CD14-positive monocyte (primary cell): ENCODE measurements at regions not wholly inside any gene's neighbourhood (a gene's known extent, or its start where the extent isn't known, plus 50 kb on each side); places are given as distances from the start of the nearest gene placed in this dataset.

ENCODE experiments used
- DNase-seq, 3 donors: peaks; one replicate each; pipeline ENCODE4 v3.0.0-alpha.2; 2011 to 2022
- H2AFZ ChIP-seq: 2 replicates; pipeline ENCODE4 v1.6.0; 2012; ENCODE audit warnings: mild to moderate bottlenecking, low read depth, low read length, inconsistent platforms; ENCODE audit not compliant: insufficient read depth, poor library complexity, severe bottlenecking
- H3K27ac ChIP-seq, 2 donors: 1 replicate in 1 of 2; 2 replicates in 1 of 2; pipeline ENCODE4 v1.5.1; 2012 to 2013; ENCODE audit warnings: low read length in 2 of 2, control low read depth in 1 of 2, inconsistent platforms in 1 of 2, low read depth in 1 of 2, mild to moderate bottlenecking in 1 of 2
- H3K27me3 ChIP-seq, 2 donors: one replicate each; pipeline versions ENCODE4 v1.6.0 to v1.6.1; 2011 to 2013; ENCODE audit warnings: low read length in 2 of 2; ENCODE audit not compliant: control insufficient read depth in 2 of 2, insufficient read depth in 2 of 2
- H3K36me3 ChIP-seq, 2 donors: replicated peaks in 1 of 2; 1 replicate in 1 of 2; 2 replicates in 1 of 2; pipeline versions ENCODE4 v1.5.1 to v1.6.1; 2012 to 2013; ENCODE audit warnings: low read length in 2 of 2, control low read depth in 1 of 2, inconsistent platforms in 1 of 2, mild to moderate bottlenecking in 1 of 2; ENCODE audit not compliant: insufficient read depth in 2 of 2, control insufficient read depth in 1 of 2
- H3K4me1 ChIP-seq, 2 donors: 1 replicate in 1 of 2; 2 replicates in 1 of 2; pipeline versions ENCODE4 v1.5.1 to v1.6.1; 2012 to 2013; ENCODE audit warnings: low read length in 2 of 2, control low read depth in 1 of 2, inconsistent platforms in 1 of 2, mild to moderate bottlenecking in 1 of 2, moderate library complexity in 1 of 2; ENCODE audit not compliant: insufficient read depth in 2 of 2, control insufficient read depth in 1 of 2
- H3K4me2 ChIP-seq: replicated peaks from 2 replicates; pipeline ENCODE3; 2012; ENCODE audit warnings: low read length, moderate library complexity, mild to moderate bottlenecking; ENCODE audit not compliant: poor library complexity, severe bottlenecking; ENCODE audit errors: extremely low read depth
- H3K4me3 ChIP-seq, 3 experiments: fragments of 200-600 bp in 1 of 3; sonication (generic) in 1 of 3; replicated peaks in 1 of 3; 1 replicate in 2 of 3; 2 replicates in 1 of 3; pipeline ENCODE4 v1.5.1; 2011 to 2013; ENCODE audit warnings: low read length in 3 of 3, mild to moderate bottlenecking in 3 of 3, control low read depth in 2 of 3, low read depth in 2 of 3, inconsistent platforms in 1 of 3, moderate library complexity in 1 of 3
- H3K79me2 ChIP-seq: 2 replicates; pipeline ENCODE4 v1.6.0; 2012; ENCODE audit warnings: mild to moderate bottlenecking, control low read depth, inconsistent platforms, low read length, moderate library complexity; ENCODE audit not compliant: insufficient read depth
- H3K9ac ChIP-seq: 2 replicates; pipeline ENCODE4 v1.6.0; 2017; ENCODE audit warnings: low read length, mild to moderate bottlenecking; ENCODE audit not compliant: insufficient read depth, poor library complexity, severe bottlenecking
- H3K9me3 ChIP-seq, 2 donors: replicated peaks in 1 of 2; 1 replicate in 1 of 2; 2 replicates in 1 of 2; pipeline versions ENCODE4 v1.5.1 to v1.6.1; 2012 to 2013; ENCODE audit warnings: low read length in 2 of 2, control low read depth in 1 of 2; ENCODE audit not compliant: control insufficient read depth in 1 of 2, insufficient read depth in 1 of 2
- H4K20me1 ChIP-seq: 2 replicates; pipeline ENCODE4 v1.6.0; 2012; ENCODE audit warnings: mild to moderate bottlenecking, low read length, control low read depth, moderate library complexity; ENCODE audit not compliant: insufficient read depth
- H3K27ac Mint-ChIP-seq, 7 donors: one replicate each; pipeline ENCODE4 v1.8.0; 2020; ENCODE audit warnings: mild to moderate bottlenecking in 7 of 7, mixed read lengths in 7 of 7, moderate library complexity in 6 of 7, inconsistent platforms in 2 of 7
- H3K27me3 Mint-ChIP-seq, 3 donors: one replicate each; pipeline ENCODE4 v1.8.0; 2021 to 2022; ENCODE audit warnings: low read depth in 3 of 3, mild to moderate bottlenecking in 3 of 3, mixed read lengths in 3 of 3, moderate library complexity in 3 of 3, inconsistent platforms in 1 of 3
- H3K36me3 Mint-ChIP-seq, 2 donors: one replicate each; pipeline ENCODE4 v1.8.0; 2020; ENCODE audit warnings: mixed read lengths in 2 of 2, inconsistent platforms in 1 of 2, mild to moderate bottlenecking in 1 of 2
- H3K4me1 Mint-ChIP-seq: one replicate; pipeline ENCODE4 v1.8.0; 2020; ENCODE audit warnings: mild to moderate bottlenecking, mixed read lengths
- H3K4me3 Mint-ChIP-seq, 2 donors: one replicate each; pipeline ENCODE4 v1.8.0; 2020; ENCODE audit warnings: mild to moderate bottlenecking in 2 of 2, mixed read lengths in 2 of 2, moderate library complexity in 1 of 2
- H3K9me3 Mint-ChIP-seq, 7 donors: one replicate each; pipeline ENCODE4 v1.8.0; 2020 to 2022; ENCODE audit warnings: mixed read lengths in 7 of 7, mild to moderate bottlenecking in 6 of 7, moderate library complexity in 6 of 7, inconsistent platforms in 2 of 7
- WGBS: methylation state at CpG from one replicate; pipeline ENCODE4 v1.1.5; 2013; ENCODE audit warnings: missing lambda C conversion rate; ENCODE audit not compliant: insufficient coverage; 5-methylcytosine and 5-hydroxymethylcytosine counted together
- intact Hi-C, 2 donors: fragments of 100-400 bp; cut with micrococcal nuclease; formaldehyde crosslinking; loops; one replicate each; pipeline versions ENCODE4 v1.15.0 to v1.15.1; 2023
- TF ChIP-seq, protein P1 (sequence below): fragments of 200-600 bp; IDR thresholded peaks from one replicate; pipeline ENCODE4 v1.8.0; 2022; ENCODE audit warnings: antibody characterized with exemption, mild to moderate bottlenecking

DNA sequence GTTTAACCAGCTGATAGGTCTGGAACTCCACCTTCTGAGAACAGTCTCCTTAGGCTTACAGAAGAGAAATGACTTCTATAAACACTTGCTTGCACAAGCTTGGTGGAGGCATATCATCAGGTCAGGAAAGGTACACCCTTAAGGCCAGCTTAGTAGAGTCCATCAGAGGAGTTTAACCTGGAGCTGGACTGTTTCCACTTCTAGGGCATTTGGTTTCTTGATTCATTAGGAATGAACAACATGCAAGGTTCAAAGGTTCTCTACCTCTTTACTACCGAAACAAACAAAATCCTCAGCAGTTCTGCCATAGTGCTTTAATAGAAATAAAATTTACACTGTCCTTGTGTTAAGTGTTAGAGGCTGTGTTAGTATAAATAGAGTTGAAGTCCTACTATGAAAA lies 171.4 kb upstream of the NPY2R start:
- Histone ChIP-seq H3K27me3 (no peaks in the 10 kb centered on the region), H3K27ac (no peak overlapping the region), H3K9me3 (no peaks in the 10 kb centered on the region), H4K20me1 (no peaks in the 10 kb centered on the region), H3K4me2 (no peak overlapping the region), H3K4me1 (no peaks in the 10 kb centered on the region), H3K79me2 (no peaks in the 10 kb centered on the region), H3K4me3 (no peak overlapping the region), H3K9ac (no peak overlapping the region), H3K36me3 (no peaks in the 10 kb centered on the region), H2AFZ (no peak overlapping the region)
- TF ChIP-seq, protein P1, sequence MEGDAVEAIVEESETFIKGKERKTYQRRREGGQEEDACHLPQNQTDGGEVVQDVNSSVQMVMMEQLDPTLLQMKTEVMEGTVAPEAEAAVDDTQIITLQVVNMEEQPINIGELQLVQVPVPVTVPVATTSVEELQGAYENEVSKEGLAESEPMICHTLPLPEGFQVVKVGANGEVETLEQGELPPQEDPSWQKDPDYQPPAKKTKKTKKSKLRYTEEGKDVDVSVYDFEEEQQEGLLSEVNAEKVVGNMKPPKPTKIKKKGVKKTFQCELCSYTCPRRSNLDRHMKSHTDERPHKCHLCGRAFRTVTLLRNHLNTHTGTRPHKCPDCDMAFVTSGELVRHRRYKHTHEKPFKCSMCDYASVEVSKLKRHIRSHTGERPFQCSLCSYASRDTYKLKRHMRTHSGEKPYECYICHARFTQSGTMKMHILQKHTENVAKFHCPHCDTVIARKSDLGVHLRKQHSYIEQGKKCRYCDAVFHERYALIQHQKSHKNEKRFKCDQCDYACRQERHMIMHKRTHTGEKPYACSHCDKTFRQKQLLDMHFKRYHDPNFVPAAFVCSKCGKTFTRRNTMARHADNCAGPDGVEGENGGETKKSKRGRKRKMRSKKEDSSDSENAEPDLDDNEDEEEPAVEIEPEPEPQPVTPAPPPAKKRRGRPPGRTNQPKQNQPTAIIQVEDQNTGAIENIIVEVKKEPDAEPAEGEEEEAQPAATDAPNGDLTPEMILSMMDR, result no peak
- no peak for DNase-seq
- WGBS, result no CpG with 5 or more reads among the region's 1 CpG
- Mint-ChIP-seq H3K9me3 (peaks cover 0 to 3% (median 0%) of the 10 kb centered on the region in 7 donors), H3K27me3 (peaks cover 1 to 2% (median 2%) of the 10 kb centered on the region in 3 donors), H3K4me1 (no peaks in the 10 kb centered on the region), H3K4me3 (no peak overlapping the region), H3K36me3 (no peaks in the 10 kb centered on the region), H3K27ac (no peak overlapping the region)
- intact Hi-C loops, result no loop called here

DNA sequence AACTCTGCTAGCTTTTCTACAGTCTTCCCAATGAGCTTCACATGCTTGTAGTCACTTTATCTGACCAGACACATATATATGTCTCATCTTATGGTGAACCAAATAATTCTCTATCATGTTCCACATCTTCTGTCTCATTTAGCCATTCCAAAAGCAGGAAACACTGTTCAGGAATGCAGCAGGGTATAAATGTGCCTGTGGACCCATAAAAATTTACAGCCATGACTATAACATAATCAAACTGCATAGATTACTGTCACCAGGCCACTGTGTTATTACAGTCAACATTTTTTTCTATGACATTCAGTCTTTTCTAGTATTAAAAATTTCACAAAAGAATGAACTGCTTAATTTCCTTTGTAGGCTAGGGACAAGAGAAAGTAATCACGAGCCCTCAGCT lies 170.0 kb upstream of the NPY2R start:
- Histone ChIP-seq H3K9ac (no peak overlapping the region), H2AFZ (no peak overlapping the region), H3K4me1 (no peaks in the 10 kb centered on the region), H3K9me3 (no peaks in the 10 kb centered on the region), H4K20me1 (no peaks in the 10 kb centered on the region), H3K79me2 (no peaks in the 10 kb centered on the region), H3K36me3 (no peaks in the 10 kb centered on the region), H3K4me2 (no peak overlapping the region), H3K27me3 (no peaks in the 10 kb centered on the region), H3K4me3 (no peak overlapping the region), H3K27ac (no peak overlapping the region)
- no CpG with 5 or more reads among the region's 1 CpG for WGBS
- no peak overlapping the region for H3K4me3 Mint-ChIP-seq
- no peak overlapping the region for H3K27ac Mint-ChIP-seq
- DNase-seq, result no peak
- peaks cover 0 to 2% (median 2%) of the 10 kb centered on the region in 3 donors for H3K27me3 Mint-ChIP-seq
- H3K9me3 Mint-ChIP-seq, result peaks cover 0 to 3% (median 0%) of the 10 kb centered on the region in 7 donors
- intact Hi-C loops, result no loop called here
- TF ChIP-seq, protein P1, result no peak
- no peaks in the 10 kb centered on the region for H3K4me1 Mint-ChIP-seq
- H3K36me3 Mint-ChIP-seq, result no peaks in the 10 kb centered on the region
